ENCODE measurements at regions not wholly inside any gene's neighbourhood (a gene's known extent, or its start where the extent isn't known, plus 50 kb on each side); places are given as distances from the start of the nearest gene placed in this dataset.

DNA sequence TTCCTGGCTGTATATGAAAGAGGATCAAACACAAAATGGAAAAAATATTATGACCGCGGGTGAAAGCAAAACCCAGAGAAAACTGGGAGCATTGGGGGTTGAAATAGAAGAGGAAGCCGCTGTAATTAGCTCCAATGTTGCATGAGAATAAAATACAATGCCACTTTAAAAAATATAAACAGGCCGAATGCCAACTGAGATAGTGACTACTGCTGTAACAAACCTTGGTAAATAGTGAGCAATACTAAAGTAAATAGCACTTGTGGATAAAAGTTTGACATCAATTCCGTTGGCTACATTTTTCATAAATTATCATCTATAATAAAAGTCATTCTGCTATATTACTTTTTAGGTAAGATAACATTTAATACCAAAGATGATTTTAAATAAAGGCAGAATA is 395.8 kb upstream of the MIR17HG start:
- no peak for DNase-seq (ENCODE audit: low read depth)

GRCh38 chr13:90952326-90952725 is 395.2 kb upstream of the MIR17HG start:
- no peak for DNase-seq (ENCODE audit: low read depth)

DNA sequence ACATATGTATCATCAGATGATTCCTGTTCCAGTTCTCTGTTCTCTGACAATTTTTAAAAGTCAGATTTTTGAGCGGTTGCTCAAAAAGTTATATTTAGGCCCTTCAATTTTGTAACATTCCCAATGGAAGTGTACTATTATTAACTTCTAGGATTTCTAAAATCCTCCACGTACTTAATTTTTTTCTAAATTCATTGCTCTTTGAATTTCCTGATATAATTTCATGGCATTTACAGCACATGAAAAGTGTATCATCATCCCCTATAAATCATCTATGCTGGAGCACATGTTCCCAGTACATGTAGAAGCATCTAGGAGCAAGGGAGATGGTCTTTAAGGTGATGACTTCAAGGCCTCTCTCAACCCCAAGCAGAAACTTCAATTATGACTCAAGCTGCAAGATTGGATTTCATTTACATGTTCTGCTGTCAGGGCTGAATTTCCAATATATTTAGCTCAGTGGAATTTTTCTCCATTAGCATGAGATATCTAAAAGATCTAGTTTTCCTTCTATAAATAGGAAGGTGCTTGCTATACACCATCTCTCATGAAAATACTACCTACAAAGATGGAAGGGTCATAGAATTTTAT is 392.8 kb upstream of the MIR17HG start:
- no peak for DNase-seq (ENCODE audit: low read depth)

GRCh38 chr13:90956031-90956430 is 391.5 kb upstream of the MIR17HG start:
- DNase-seq (ENCODE audit: low read depth): no peak

DNA sequence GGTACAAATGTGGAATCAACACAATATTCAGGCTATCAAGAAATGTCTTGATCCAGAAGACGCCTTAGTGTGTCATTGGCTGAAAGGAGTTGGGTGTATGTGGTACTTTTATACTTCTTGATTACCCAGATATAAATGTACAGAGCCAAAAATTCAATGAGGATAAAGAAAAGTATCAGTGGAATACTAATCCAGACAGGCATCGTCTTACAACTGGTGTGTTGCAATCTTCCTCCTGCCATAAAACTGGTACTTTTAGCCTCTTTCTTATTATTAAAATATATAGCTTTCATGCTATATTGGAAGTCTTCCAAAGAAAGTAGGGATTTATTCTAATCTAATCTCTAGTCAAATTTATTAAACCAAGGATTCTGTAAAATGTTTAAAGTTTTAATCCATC is 388.6 kb upstream of the MIR17HG start:
- DNase-seq (ENCODE audit: low read depth): no peak

DNA sequence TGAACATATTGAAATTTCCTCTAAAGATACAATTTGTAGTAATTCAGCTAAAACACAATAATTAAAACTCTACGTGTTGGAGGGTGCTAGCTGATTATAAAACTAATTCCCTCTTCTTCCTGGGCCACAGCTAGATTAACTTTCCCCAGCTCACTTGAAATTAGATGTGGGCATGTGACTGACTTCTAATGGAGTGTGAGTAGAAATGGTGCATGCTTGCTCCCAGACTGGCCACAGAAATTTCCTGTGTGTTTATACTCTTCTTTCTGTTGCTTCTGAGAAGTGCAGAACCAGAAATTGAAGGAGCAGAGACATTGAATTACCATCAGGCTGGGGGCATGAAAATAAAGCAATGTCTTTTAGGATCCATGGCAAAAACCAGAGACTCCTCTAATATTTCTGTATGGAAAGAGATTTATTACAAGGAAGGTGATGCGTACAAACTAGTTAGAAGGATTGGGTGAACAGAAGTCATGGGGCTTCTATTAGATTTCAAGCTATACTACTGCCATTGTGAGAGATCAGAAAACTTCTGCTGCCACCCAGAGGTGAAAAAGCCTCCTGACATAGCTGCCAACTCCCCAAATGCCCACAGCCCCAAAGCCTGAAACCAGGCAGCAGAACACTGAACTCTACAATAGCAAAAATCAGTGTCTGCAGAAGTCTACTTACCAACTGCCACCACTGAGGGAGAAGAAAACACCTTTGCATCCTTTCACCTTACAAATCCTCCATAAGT is 379.2 kb upstream of the MIR17HG start:
- no peak for DNase-seq (ENCODE audit: low read depth)

GRCh38 chr13:90974249-90974975 is 373.1 kb upstream of the MIR17HG start:
- DNase-seq (ENCODE audit: low read depth): no peak

- DNase-seq (ENCODE audit: low read depth): no peak
Measured at GRCh38 chr13:90979059-90979458, 368.4 kb upstream of the MIR17HG start.

DNA sequence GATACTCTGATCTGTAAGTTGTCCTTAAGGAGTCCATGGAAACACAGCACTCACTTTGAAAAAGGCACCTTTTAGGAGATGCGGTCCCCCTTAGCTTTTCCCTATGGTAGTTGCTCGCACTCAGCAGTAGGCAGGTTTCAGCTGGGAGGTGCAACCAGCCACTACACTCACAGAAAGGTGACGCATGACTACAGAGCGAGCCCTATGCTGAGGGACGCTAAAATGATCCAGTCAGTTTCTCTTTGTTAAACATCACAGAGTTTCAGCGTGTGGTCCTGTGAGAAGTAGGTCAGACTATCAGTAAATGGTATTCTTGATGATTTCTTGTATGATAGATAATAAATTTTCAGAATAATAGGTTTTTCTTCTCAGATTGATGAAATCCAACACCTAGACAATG is 362.7 kb upstream of the MIR17HG start:
- DNase-seq (ENCODE audit: low read depth): no peak

DNA sequence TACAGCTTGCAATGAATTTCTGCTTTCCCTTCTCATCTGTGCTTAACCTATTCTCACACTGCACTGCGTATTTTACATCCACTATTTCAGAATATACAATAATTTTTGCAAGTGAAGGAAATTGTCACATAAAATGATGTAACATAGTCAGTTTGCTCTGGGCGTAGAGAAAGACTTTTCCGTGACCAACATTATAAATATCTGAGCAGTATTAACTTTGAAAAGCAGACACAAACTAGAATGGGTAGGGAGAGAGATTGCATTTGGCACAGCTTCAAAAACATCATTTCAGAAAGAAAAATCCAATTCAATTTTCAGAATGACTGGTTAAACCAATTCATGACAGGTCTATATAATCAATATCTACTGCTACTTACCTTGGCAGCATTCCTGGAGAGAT is 352.5 kb upstream of the MIR17HG start:
- no peak for DNase-seq (ENCODE audit: low read depth)

GRCh38 chr13:90995614-90996013 is 351.9 kb upstream of the MIR17HG start:
- no peak for DNase-seq (ENCODE audit: low read depth)

DNA sequence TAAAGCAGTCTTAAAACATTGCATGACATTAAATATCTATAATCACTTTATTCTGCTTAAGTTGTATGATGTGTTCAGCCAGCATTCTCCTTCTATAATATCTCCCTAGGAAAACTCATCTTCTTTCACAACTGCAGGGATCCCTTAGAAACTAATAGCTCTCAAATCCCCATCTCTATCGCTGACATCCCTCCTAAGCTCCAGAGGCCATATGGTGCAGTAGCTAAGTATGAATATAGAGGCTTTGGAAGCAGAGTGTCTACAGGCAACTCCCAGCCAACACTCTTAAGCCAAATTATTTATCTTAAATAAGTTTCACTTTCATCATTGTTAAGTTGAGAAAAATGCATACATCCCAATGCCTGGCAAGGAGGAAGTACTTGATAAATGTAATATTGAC is 349.5 kb upstream of the MIR17HG start:
- DNase-seq (ENCODE audit: low read depth): no peak

DNA sequence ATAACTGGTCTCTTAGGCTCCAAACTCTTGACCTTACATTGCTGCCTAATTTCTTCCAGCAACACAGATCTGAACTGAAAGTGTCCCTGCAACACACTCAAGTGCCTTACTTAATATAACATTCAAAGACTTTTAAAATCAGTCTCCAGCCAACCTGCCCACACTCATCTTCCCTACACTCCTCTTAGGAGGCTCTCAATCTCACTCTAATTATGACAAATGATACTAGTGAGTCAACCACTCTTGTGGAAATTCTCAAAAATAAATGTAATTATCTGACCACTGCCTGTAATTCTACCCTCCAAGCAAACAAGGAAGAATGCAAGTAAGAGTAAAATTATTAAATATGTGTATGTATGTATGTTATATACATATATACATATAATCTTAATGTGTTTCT is 348.1 kb upstream of the MIR17HG start:
- no peak for DNase-seq (ENCODE audit: low read depth)

DNA sequence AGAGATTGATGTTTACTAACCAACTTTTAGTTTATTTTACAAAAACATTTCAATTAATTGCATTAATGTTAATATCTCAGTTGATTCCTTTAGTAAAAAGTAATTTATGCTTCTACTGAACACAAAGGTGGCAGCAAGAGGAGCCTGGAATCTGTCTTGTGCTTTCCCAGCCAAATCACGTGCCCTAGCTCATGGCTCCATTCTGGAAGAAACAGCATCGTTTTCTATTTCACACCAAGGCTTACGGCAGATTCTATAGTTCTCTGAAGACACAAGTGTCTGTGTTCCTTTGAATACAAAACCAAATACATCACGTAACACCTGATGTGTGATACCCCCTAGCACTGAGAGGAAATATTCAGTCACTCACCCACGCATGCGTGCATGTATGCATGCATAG is 346.1 kb upstream of the MIR17HG start:
- no peak for DNase-seq (ENCODE audit: low read depth)

DNA sequence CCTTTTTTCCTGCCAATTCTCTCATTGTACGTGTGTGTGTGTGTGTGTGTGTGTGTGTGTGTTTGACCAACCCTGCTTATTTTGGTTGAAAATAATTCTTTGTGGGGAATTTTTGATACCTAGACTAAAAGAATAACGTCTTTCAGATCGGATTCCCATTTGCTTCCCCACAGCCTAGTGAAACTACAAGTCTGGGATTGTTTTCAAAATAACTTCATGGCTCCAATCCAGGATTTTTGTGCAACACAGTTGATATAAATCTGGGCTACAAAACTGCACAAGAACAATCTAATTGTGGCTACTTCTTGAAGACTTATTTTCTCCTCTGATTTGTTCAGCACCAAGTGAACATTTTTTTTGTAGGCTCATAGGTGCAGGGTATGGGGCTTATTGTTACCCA is 332.8 kb upstream of the MIR17HG start:
- DNase-seq (ENCODE audit: low read depth): no peak

DNA sequence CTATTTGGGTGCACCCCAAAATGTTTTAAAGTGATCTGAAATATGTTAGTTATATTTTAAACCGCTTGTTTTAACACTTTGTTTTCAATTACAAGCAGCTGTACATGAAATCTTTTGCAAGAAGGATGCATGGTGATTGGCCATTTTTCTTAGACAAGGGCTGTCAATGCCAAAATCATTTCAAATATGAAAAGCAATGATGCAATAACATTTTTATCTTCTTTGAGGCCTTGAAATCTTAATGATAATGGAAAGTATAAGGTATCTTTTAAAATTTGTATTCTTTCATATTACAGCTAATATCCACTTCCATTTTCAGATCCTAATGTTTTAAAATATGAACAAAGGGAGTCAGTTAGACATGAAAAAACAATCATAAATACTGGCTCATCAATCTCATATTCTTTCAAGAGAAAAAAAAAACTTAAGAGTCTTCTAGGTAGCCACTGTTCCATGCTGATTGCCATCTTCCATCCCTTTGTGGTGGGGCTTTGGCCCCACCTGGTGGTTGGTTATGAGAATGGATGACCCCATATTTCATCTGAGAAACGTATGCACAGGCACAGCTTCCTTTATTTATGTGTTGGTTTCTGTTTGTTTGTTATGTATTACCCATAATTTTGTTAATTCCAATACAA is 330.3 kb upstream of the MIR17HG start:
- no peak for DNase-seq (ENCODE audit: low read depth)

DNA sequence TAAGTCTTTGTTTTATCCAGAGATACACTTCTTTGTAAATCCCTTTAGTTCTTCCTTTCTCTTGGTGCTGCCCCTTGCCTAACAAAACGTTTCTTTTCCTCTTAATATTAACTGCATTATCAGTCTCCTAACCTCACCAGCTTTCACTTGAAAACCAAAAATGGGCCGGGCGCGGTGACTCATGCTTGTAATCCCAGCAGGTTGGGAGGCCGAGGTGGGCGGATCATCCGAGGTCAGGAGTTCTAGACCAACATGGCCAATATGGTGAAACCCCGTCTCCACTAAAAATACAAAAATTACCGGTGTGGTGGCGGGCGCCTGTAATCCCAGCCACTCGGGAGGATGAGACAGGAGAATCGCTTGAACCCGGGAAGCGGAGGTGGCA is 329.8 kb upstream of the MIR17HG start:
- no peak for DNase-seq (ENCODE audit: low read depth)

DNA sequence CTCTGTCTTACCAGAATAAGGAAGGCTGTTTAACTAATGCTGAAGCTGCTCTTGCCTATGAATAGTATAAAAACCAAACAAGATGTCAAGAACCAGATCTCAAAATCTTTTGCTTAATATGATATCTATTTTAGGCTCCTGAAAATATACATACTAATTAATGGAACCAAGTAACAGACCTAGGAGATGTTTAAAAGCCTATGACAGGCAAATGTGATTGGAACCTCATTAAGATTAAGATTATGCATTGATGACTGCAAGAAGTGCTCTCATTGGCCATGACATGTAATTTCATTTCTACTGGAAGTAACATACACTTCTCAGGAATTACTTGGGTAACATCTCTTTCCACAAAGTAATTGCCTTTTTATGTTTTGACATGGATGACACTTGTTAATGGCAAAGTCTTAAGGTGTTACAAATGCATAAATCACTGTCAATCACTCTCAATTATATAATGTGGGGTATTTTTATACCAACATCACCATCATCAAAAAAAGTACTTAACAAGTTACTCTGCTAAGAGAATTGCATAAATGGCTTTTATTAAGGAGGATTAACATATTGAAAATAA is 326.9 kb upstream of the MIR17HG start:
- DNase-seq (ENCODE audit: low read depth): no peak

DNA sequence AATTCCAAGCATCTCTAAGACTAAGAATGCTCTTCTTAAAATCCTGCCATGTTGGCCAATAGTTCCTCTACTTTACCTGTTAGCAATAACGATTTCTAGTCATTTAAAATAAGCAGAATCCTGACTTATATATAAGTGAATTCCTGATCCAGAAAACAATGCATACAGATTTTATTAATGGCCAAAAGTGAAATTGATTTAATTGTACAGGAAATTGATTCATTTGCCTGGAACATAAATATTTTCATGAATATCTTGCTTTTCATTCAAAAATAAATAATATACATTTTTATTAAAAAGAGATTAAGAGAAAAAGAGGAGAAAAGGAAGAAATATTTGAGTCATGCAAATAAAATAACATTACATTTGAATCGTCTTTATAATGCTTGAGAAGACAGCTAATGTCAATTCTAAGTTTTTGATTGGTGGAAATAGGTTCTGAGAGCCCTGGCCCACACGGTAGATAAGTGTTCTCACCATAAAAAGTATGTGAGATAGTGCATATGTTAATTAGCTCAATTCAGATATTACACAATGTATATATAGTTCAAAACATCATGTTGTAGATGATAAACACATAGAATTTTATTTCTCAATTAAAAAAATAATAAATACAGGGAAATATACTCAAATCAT is 323.2 kb upstream of the MIR17HG start:
- no peak for DNase-seq (ENCODE audit: low read depth)

- DNase-seq (ENCODE audit: low read depth): no peak
Measured at GRCh38 chr13:91025442-91025841, 322.0 kb upstream of the MIR17HG start.

- no peak for DNase-seq (ENCODE audit: low read depth)
Measured at GRCh38 chr13:91031508-91031907, 316.0 kb upstream of the MIR17HG start.

DNA sequence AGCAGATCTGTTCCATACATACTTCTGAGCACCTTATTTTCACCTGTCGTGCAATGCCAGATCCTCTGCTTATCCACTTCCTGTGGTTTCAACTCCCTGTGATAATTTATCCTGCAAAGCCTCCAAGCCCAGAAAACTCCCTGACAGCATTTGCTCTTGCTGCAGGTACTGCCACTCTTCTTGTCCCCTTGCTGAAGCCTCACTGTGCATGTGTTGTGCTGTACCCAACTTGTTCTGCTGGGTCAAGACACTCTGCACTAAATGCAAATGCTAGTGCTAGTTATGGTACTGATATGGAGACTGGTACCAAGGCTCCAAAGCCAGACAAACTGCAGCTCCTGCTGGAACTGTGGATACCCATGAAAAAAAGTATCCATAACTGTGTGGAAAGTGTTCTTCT is 315.4 kb upstream of the MIR17HG start:
- DNase-seq (ENCODE audit: low read depth): no peak

Data from GM04503 (cell line).